ENCODE measurements at regions not wholly inside any gene's neighbourhood (a gene's known extent, or its start where the extent isn't known, plus 50 kb on each side); places are given as distances from the start of the nearest gene placed in this dataset.

- no peak for TF ChIP-seq GATA2 (IDR thresholded peaks at IDR 0.05; ENCODE audit: low read depth, low read length)
- no peak for TF ChIP-seq GATA3 (IDR thresholded peaks at IDR 0.05; ENCODE audit: low read depth, low read length)
Observed at GRCh38 chr9:90064971-90065370, 460.2 kb downstream of the GADD45G start.

Measured in SH-SY5Y (cell line).